GM23338 (cell line): ENCODE measurements at regions not wholly inside any gene's neighbourhood (a gene's known extent, or its start where the extent isn't known, plus 50 kb on each side); places are given as distances from the start of the nearest gene placed in this dataset.

Experiments used
- ATAC-seq: fragments of 200-7000 bp; cut with Tn5 transposase; 3 replicates; pipeline ENCODE4 v1.9.1; 2020
- DNase-seq: peaks from one replicate; pipeline ENCODE4 v3.0.0-alpha.2; 2015; ENCODE audit warnings: low spot score
- H2AFZ ChIP-seq: fragments of 200-600 bp; sonication (generic); 2 replicates; pipeline ENCODE4 v1.8.0; 2016; ENCODE audit warnings: antibody characterized with exemption, mild to moderate bottlenecking, moderate library complexity
- H3F3A ChIP-seq: fragments of 200-600 bp; sonication (generic); replicated peaks from 2 replicates; pipeline ENCODE4 v1.8.0; 2017; ENCODE audit warnings: antibody characterized with exemption, mixed run types, low read depth
- H3K27ac ChIP-seq: fragments of 200-600 bp; sonication (generic); 2 replicates; pipeline ENCODE4 v1.6.1; 2016; ENCODE audit warnings: low read depth
- H3K27me3 ChIP-seq: fragments of 200-600 bp; sonication (generic); 2 replicates; pipeline ENCODE4 v1.8.0; 2016; ENCODE audit warnings: mild to moderate bottlenecking, mixed run types, moderate library complexity; ENCODE audit not compliant: insufficient read depth
- H3K36me3 ChIP-seq: fragments of 200-600 bp; sonication (generic); 2 replicates; pipeline ENCODE4 v1.8.0; 2016; ENCODE audit warnings: mild to moderate bottlenecking; ENCODE audit not compliant: insufficient read depth
- H3K4me1 ChIP-seq: fragments of 200-600 bp; sonication (generic); 2 replicates; pipeline ENCODE4 v1.8.0; 2016; ENCODE audit warnings: mild to moderate bottlenecking, moderate library complexity; ENCODE audit not compliant: insufficient read depth
- H3K4me2 ChIP-seq: fragments of 200-600 bp; sonication (generic); 2 replicates; pipeline ENCODE4 v1.7.1; 2017; ENCODE audit warnings: mixed run types
- H3K4me3 ChIP-seq: fragments of 200-600 bp; sonication (generic); 2 replicates; pipeline ENCODE4 v1.6.1; 2016; ENCODE audit warnings: mixed run types
- H3K79me2 ChIP-seq: fragments of 200-600 bp; sonication (generic); replicated peaks from 2 replicates; pipeline ENCODE4 v1.8.0; 2017; ENCODE audit warnings: mild to moderate bottlenecking; ENCODE audit not compliant: insufficient read depth
- H3K9me2 ChIP-seq: fragments of 200-600 bp; sonication (generic); 2 replicates; pipeline ENCODE4 v1.8.0; 2017; ENCODE audit not compliant: insufficient read depth
- H4K20me1 ChIP-seq: fragments of 200-600 bp; sonication (generic); replicated peaks from 2 replicates; pipeline ENCODE4 v1.8.0; 2017; ENCODE audit warnings: mild to moderate bottlenecking; ENCODE audit not compliant: insufficient read depth
- H3K27ac Mint-ChIP-seq: 2 replicates; pipeline ENCODE4 v1.8.0; 2020; ENCODE audit warnings: inconsistent platforms, mild to moderate bottlenecking, moderate library complexity, mixed read lengths
- H3K27me3 Mint-ChIP-seq: 3 replicates; pipeline ENCODE4 v1.8.0; 2022; ENCODE audit warnings: low read depth, mild to moderate bottlenecking, moderate library complexity, mixed read lengths, inconsistent platforms; ENCODE audit not compliant: insufficient read depth, poor library complexity
- H3K36me3 Mint-ChIP-seq: 3 replicates; pipeline ENCODE4 v1.8.0; 2021; ENCODE audit warnings: low read depth, mild to moderate bottlenecking, inconsistent platforms, moderate library complexity, mixed read lengths
- H3K4me1 Mint-ChIP-seq: 3 replicates; pipeline ENCODE4 v1.8.0; 2020; ENCODE audit warnings: mild to moderate bottlenecking, inconsistent platforms, mixed read lengths
- H3K4me3 Mint-ChIP-seq: 3 replicates; pipeline ENCODE4 v1.8.0; 2021; ENCODE audit warnings: moderate library complexity, mild to moderate bottlenecking, inconsistent platforms, mixed read lengths
- H3K9me3 Mint-ChIP-seq: 3 replicates; pipeline ENCODE4 v1.8.0; 2020; ENCODE audit warnings: moderate library complexity, mild to moderate bottlenecking, inconsistent platforms, mixed read lengths
- CTCF ChIP-seq, 2 experiments: fragments of 200-600 bp in 1 of 2; sonication (generic) in 1 of 2; conservative IDR thresholded peaks; 2 replicates each; pipeline versions ENCODE4 v1.5.1 to v1.6.1; 2016 to 2017; ENCODE audit warnings: antibody characterized with exemption in 2 of 2, low read depth in 2 of 2, mild to moderate bottlenecking in 2 of 2, moderate library complexity in 1 of 2
- ETS1 ChIP-seq: IDR thresholded peaks from 2 replicates; pipeline ENCODE4 v1.6.1; 2016; ENCODE audit warnings: antibody characterized with exemption
- EZH2 ChIP-seq: fragments of 200-600 bp; sonication (generic); IDR thresholded peaks from one replicate; pipeline ENCODE4 v1.8.0; 2017; ENCODE audit warnings: antibody characterized with exemption, mild to moderate bottlenecking, low read depth; ENCODE audit not compliant: unreplicated experiment
- NANOG ChIP-seq: IDR thresholded peaks from 2 replicates; pipeline ENCODE4 v1.6.1; 2016; ENCODE audit warnings: antibody characterized with exemption, borderline replicate concordance
- REST ChIP-seq: IDR thresholded peaks from one replicate; pipeline ENCODE4 v1.6.1; 2018; ENCODE audit warnings: antibody characterized with exemption; ENCODE audit not compliant: unreplicated experiment
- STAT1 ChIP-seq: IDR thresholded peaks from one replicate; pipeline ENCODE4 v1.6.1; 2016; ENCODE audit warnings: antibody characterized with exemption; ENCODE audit not compliant: unreplicated experiment
- ZNF114 ChIP-seq: fragments of 250-450 bp; sonication (Bioruptor Pico); IDR thresholded peaks from 2 replicates; pipeline ENCODE4 v1.5.0; 2020; ENCODE audit warnings: mild to moderate bottlenecking, moderate library complexity
- ZNF331 ChIP-seq: fragments of 250-450 bp; sonication (Bioruptor Pico); IDR thresholded peaks from 2 replicates; pipeline ENCODE4 v1.5.0; 2020; ENCODE audit warnings: low read depth, mild to moderate bottlenecking, moderate library complexity
- ZNF462 ChIP-seq: fragments of 250-450 bp; sonication (Bioruptor Pico); IDR thresholded peaks from 2 replicates; pipeline ENCODE4 v1.5.0; 2020; ENCODE audit warnings: mild to moderate bottlenecking, moderate library complexity

GRCh38 chr12:91982946-91983345 lies 162.7 kb downstream of the BTG1 start:
- Mint-ChIP-seq H3K4me1 (peaks cover 16% of the 10 kb centered on the region), H3K27me3 (peaks cover 6% of the 10 kb centered on the region), H3K27ac (no peak overlapping the region), H3K9me3 (no peaks in the 10 kb centered on the region), H3K4me3 (no peak overlapping the region), H3K36me3 (no peaks in the 10 kb centered on the region)
- no peak overlapping the region for H3K27ac ChIP-seq
- H3F3A ChIP-seq, result no peaks in the 10 kb centered on the region
- H3K4me3 ChIP-seq, result no peak overlapping the region
- no peak overlapping the region for H2AFZ ChIP-seq
- H3K79me2 ChIP-seq, result no peaks in the 10 kb centered on the region
- no peak for DNase-seq
- H3K27me3 ChIP-seq, result no peaks in the 10 kb centered on the region
- no peak for ATAC-seq
- H3K36me3 ChIP-seq, result no peaks in the 10 kb centered on the region
- no peaks in the 10 kb centered on the region for H3K9me2 ChIP-seq
- 0 out of 2 replicates have a peak, but pooled peaks cover 12% of the 10 kb centered on the region for H3K4me1 ChIP-seq
- no peak overlapping the region for H3K4me2 ChIP-seq
- TF ChIP-seq NANOG (no peak), STAT1 (no peak), ETS1 (no peak), CTCF (conservative IDR thresholded peaks at IDR 0.05; ENCODE audit: low read depth in 2 of 2) (no peak), EZH2 (no peak), ZNF114 (no peak), REST (no peak), ZNF331 (CRISPR knock-in tag) (no peak), ZNF462 (CRISPR knock-in tag) (no peak)
- no peaks in the 10 kb centered on the region for H4K20me1 ChIP-seq
